ENCODE measurements at regions not wholly inside any gene's neighbourhood (a gene's known extent, or its start where the extent isn't known, plus 50 kb on each side); places are given as distances from the start of the nearest gene placed in this dataset.

- no peak overlapping the region for H3K4me3 ChIP-seq (ENCODE audit: low read depth in 1 of 3, low read length in 3 of 3)
- H3K4me1 ChIP-seq (ENCODE audit: control insufficient read depth in 4 of 4, insufficient read depth in 4 of 4, low read length in 3 of 4): no peaks in the 10 kb centered on the region
- DNase-seq (ENCODE audit: low spot score): no peak
- peaks cover 0 to 3% (median under 1%) of the 10 kb centered on the region in 4 donors for H3K9me3 ChIP-seq (ENCODE audit: control insufficient read depth in 4 of 4, low read length in 3 of 4)
- TF ChIP-seq ATF3 (IDR thresholded peaks at IDR 0.05) (no peak), JUND (IDR thresholded peaks at IDR 0.05) (no peak), HNF4A (conservative IDR thresholded peaks at IDR 0.05) (no peak), HNF4G (IDR thresholded peaks at IDR 0.05) (no peak), RAD21 (IDR thresholded peaks at IDR 0.05) (no peak), MAX (IDR thresholded peaks at IDR 0.05) (no peak), REST (IDR thresholded peaks at IDR 0.05) (no peak), EGR1 (IDR thresholded peaks at IDR 0.05; ENCODE audit: low read depth in 2 of 2) (no peak), ZBTB33 (IDR thresholded peaks at IDR 0.05) (no peak)
- H3K27me3 ChIP-seq (ENCODE audit: control insufficient read depth in 4 of 4, insufficient read depth in 4 of 4, low read length in 3 of 4): peaks cover 0 to 5% (median under 1%) of the 10 kb centered on the region in 4 donors
- H3K9ac ChIP-seq (ENCODE audit: low read depth in 1 of 2, low read length in 2 of 2): no peak overlapping the region
- H3K27ac ChIP-seq (ENCODE audit: low read depth in 1 of 2, low read length in 2 of 2): no peak overlapping the region
- WGBS: 91% methylated on average over 2 of the region's 2 CpGs
- no peaks in the 10 kb centered on the region for H3K36me3 ChIP-seq (ENCODE audit: control insufficient read depth in 4 of 4, insufficient read depth in 3 of 4, low read depth in 1 of 4, low read length in 3 of 4)
Measured at GRCh38 chr17:72474243-72474642, 353.4 kb downstream of the SOX9 start.

GRCh38 chr17:72474719-72475477 lies 354.1 kb downstream of the SOX9 start:
- no peak for DNase-seq (ENCODE audit: low spot score)
- Histone ChIP-seq H3K27ac (ENCODE audit: low read depth in 1 of 2, low read length in 2 of 2) (no peak overlapping the region), H3K4me1 (ENCODE audit: control insufficient read depth in 4 of 4, insufficient read depth in 4 of 4, low read length in 3 of 4) (no peaks in the 10 kb centered on the region), H3K9me3 (ENCODE audit: control insufficient read depth in 4 of 4, low read length in 3 of 4) (peaks cover 0 to 3% (median under 1%) of the 10 kb centered on the region in 4 donors), H3K36me3 (ENCODE audit: control insufficient read depth in 4 of 4, insufficient read depth in 3 of 4, low read depth in 1 of 4, low read length in 3 of 4) (no peaks in the 10 kb centered on the region), H3K4me3 (ENCODE audit: low read depth in 1 of 3, low read length in 3 of 3) (no peak overlapping the region), H3K27me3 (ENCODE audit: control insufficient read depth in 4 of 4, insufficient read depth in 4 of 4, low read length in 3 of 4) (peaks cover 0 to 5% (median under 1%) of the 10 kb centered on the region in 4 donors), H3K9ac (ENCODE audit: low read depth in 1 of 2, low read length in 2 of 2) (no peak overlapping the region)
- WGBS: 75% methylated on average over 5 of the region's 5 CpGs
- no peak for TF ChIP-seq FOXA2 (IDR thresholded peaks at IDR 0.05)
- TF ChIP-seq ZBTB33 (IDR thresholded peaks at IDR 0.05): no peak
- no peak for TF ChIP-seq GABPA (IDR thresholded peaks at IDR 0.05 in 1 of 2, conservative IDR thresholded peaks at IDR 0.05 in 1 of 2)
- TF ChIP-seq RAD21 (IDR thresholded peaks at IDR 0.05): no peak
- no peak for TF ChIP-seq NR2F2 (IDR thresholded peaks at IDR 0.05)
- TF ChIP-seq MAX (IDR thresholded peaks at IDR 0.05): no peak
- TF ChIP-seq REST (IDR thresholded peaks at IDR 0.05): no peak
- TF ChIP-seq FOXA1 (IDR thresholded peaks at IDR 0.05): no peak
- TF ChIP-seq SP1 (IDR thresholded peaks at IDR 0.05): no peak
- TF ChIP-seq TAF1 (conservative IDR thresholded peaks at IDR 0.05): no peak
- no peak for TF ChIP-seq HNF4A (conservative IDR thresholded peaks at IDR 0.05)
- TF ChIP-seq CTCF (IDR thresholded peaks at IDR 0.05; ENCODE audit: low read depth, low read length, missing input control): no peak

All from liver (tissue), 8 donors.